ENCODE measurements at regions not wholly inside any gene's neighbourhood (a gene's known extent, or its start where the extent isn't known, plus 50 kb on each side); places are given as distances from the start of the nearest gene placed in this dataset.

GRCh38 chrX:9207142-9207541 lies 173.2 kb upstream of the FAM9B start:
- DNase-seq (no peak), ATAC-seq (no peak)
- Histone ChIP-seq H3K9me3 (no peaks in the 10 kb centered on the region), H3K4me1 (no peaks in the 10 kb centered on the region), H3K4me3 (no peak overlapping the region), H3K27me3 (ENCODE audit: low read depth) (no peaks in the 10 kb centered on the region), H3K27ac (no peak overlapping the region), H3K36me3 (no peaks in the 10 kb centered on the region)
- intact Hi-C loops (cut with DNase I), result no loop called here
- TF ChIP-seq, protein P1, sequence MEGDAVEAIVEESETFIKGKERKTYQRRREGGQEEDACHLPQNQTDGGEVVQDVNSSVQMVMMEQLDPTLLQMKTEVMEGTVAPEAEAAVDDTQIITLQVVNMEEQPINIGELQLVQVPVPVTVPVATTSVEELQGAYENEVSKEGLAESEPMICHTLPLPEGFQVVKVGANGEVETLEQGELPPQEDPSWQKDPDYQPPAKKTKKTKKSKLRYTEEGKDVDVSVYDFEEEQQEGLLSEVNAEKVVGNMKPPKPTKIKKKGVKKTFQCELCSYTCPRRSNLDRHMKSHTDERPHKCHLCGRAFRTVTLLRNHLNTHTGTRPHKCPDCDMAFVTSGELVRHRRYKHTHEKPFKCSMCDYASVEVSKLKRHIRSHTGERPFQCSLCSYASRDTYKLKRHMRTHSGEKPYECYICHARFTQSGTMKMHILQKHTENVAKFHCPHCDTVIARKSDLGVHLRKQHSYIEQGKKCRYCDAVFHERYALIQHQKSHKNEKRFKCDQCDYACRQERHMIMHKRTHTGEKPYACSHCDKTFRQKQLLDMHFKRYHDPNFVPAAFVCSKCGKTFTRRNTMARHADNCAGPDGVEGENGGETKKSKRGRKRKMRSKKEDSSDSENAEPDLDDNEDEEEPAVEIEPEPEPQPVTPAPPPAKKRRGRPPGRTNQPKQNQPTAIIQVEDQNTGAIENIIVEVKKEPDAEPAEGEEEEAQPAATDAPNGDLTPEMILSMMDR (IDR thresholded peaks at IDR 0.05), result no peak

DNA sequence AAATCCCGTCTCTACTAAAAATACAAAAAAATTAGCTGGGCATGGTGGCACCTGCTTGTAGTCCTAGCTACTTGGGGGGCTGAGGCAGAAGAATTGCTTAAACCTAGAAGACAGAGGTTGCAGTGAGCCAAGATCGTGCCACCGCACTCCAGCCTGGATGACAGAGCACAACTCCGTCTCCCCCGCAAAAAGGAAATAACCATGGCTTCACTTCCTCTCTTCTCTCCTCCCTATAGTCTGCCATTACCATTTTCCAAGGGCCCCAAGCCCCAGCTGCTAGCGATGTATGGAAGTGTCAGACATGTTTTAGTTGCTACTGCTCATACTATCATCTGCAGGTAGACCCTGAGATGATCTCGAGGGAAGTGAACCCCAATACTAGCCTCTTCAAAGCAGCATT lies 177.3 kb upstream of the FAM9B start:
- DNase-seq, result no peak
- intact Hi-C loops (cut with DNase I), result no loop called here
- no peak overlapping the region for H3K4me3 ChIP-seq
- no peaks in the 10 kb centered on the region for H3K27me3 ChIP-seq (ENCODE audit: low read depth)
- no peak for ATAC-seq
- no peaks in the 10 kb centered on the region for H3K9me3 ChIP-seq
- H3K4me1 ChIP-seq, result no peaks in the 10 kb centered on the region
- TF ChIP-seq, protein P1 (IDR thresholded peaks at IDR 0.05), result no peak
- no peak overlapping the region for H3K27ac ChIP-seq
- H3K36me3 ChIP-seq, result no peaks in the 10 kb centered on the region

DNA sequence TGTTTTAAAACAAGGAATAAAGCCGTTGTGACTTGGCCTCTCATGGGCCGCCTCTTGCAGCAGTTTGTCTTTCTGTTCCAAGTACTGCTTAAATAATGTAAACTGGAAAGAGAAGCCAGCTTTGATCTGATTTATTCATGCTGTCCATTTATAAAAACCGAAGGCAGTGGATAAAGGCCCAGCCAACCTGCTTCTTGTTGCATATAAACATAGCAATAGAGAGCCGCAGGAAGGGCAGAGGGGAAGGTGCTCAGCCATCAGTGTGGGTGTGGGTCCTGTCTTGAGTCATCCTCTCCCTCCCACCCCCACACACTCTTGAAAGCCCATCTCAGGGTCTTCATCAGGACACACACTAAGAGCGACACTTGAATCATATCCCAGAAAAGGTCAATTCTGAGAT lies 187.9 kb upstream of the FAM9B start:
- intact Hi-C loops (cut with DNase I), result no loop called here
- Histone ChIP-seq H3K4me3 (no peak overlapping the region), H3K36me3 (no peaks in the 10 kb centered on the region), H3K4me1 (no peaks in the 10 kb centered on the region), H3K27ac (no peak overlapping the region), H3K27me3 (ENCODE audit: low read depth) (no peaks in the 10 kb centered on the region), H3K9me3 (no peaks in the 10 kb centered on the region)
- ATAC-seq (no peak), DNase-seq (no peak)
- TF ChIP-seq, protein P1 (IDR thresholded peaks at IDR 0.05), result no peak

- TF ChIP-seq, protein P1 (IDR thresholded peaks at IDR 0.05), result no peak
- H3K4me1 ChIP-seq, result no peaks in the 10 kb centered on the region
- ATAC-seq (no peak), DNase-seq (no peak)
- H3K9me3 ChIP-seq, result no peaks in the 10 kb centered on the region
- H3K36me3 ChIP-seq, result no peaks in the 10 kb centered on the region
- H3K4me3 ChIP-seq, result no peak overlapping the region
- H3K27me3 ChIP-seq (ENCODE audit: low read depth), result no peaks in the 10 kb centered on the region
- intact Hi-C loops (cut with DNase I), result no loop called here
- H3K27ac ChIP-seq, result no peak overlapping the region
Observed at GRCh38 chrX:9222299-9222698, 188.4 kb upstream of the FAM9B start.

DNA sequence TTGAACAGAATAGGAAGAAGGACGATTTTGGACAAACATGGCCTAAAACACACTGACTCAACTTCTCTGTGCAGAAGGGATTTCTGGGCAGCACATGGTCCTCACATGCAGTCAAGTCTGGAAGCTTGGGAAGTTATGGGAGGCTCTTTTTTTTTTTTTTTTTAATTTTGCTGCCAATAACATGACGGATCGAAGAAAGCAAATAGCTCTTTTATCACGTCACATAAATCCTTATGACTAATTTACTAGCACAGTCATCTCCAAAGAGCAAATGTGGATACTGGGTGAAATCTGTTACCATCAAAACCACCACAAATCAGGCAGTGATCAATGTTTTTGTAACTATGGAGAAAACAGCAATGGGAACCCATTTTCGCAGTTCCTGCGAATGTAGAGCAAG lies 193.3 kb upstream of the FAM9B start:
- TF ChIP-seq, protein P1 (IDR thresholded peaks at IDR 0.05), result no peak
- Histone ChIP-seq H3K4me3 (no peak overlapping the region), H3K9me3 (no peaks in the 10 kb centered on the region), H3K27me3 (ENCODE audit: low read depth) (no peaks in the 10 kb centered on the region), H3K36me3 (no peaks in the 10 kb centered on the region), H3K4me1 (no peaks in the 10 kb centered on the region), H3K27ac (no peak overlapping the region)
- no peak for DNase-seq
- intact Hi-C loops (cut with DNase I), result no loop called here
- ATAC-seq, result no peak

- Histone ChIP-seq H3K36me3 (no peaks in the 10 kb centered on the region), H3K9me3 (no peaks in the 10 kb centered on the region), H3K4me1 (no peaks in the 10 kb centered on the region), H3K27me3 (ENCODE audit: low read depth) (no peaks in the 10 kb centered on the region), H3K4me3 (no peak overlapping the region), H3K27ac (no peak overlapping the region)
- DNase-seq (no peak), ATAC-seq (no peak)
- TF ChIP-seq, protein P1 (IDR thresholded peaks at IDR 0.05), result no peak
- intact Hi-C loops (cut with DNase I), result no loop called here
Observed at GRCh38 chrX:9231491-9231890, 197.6 kb upstream of the FAM9B start.

All from lower lobe of right lung (tissue), 2 donors.